ENCODE measurements at regions not wholly inside any gene's neighbourhood (a gene's known extent, or its start where the extent isn't known, plus 50 kb on each side); places are given as distances from the start of the nearest gene placed in this dataset.

DNA sequence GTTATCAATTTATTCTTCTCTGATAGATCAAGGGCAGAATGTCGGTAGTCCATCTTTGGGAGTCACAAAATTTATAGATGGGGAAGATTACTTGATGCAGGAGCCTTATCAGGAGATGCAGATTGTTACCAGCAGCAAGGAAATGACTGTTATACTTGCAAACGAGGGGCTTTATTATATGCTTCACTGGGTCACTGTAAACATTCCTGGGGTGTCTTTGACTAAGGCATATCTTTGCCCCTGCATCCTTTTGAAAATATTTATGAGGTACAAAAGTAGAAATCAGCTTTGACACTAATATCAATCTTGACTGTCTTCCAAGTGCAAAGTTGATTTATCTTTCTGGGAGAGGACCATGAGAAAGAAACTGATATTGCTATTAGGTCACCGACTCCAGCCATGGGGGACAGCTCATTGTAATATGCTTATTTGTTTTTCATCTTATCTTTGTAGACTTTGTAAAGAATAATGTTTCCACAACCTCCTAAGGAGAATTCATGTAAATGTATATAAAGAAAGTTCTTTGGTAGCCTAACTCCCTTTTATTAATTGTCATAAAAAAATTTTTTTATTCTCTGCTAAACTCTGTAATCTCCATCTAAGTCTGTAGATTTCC is 177.3 kb upstream of the EMCN start:
- TF ChIP-seq, protein P1, sequence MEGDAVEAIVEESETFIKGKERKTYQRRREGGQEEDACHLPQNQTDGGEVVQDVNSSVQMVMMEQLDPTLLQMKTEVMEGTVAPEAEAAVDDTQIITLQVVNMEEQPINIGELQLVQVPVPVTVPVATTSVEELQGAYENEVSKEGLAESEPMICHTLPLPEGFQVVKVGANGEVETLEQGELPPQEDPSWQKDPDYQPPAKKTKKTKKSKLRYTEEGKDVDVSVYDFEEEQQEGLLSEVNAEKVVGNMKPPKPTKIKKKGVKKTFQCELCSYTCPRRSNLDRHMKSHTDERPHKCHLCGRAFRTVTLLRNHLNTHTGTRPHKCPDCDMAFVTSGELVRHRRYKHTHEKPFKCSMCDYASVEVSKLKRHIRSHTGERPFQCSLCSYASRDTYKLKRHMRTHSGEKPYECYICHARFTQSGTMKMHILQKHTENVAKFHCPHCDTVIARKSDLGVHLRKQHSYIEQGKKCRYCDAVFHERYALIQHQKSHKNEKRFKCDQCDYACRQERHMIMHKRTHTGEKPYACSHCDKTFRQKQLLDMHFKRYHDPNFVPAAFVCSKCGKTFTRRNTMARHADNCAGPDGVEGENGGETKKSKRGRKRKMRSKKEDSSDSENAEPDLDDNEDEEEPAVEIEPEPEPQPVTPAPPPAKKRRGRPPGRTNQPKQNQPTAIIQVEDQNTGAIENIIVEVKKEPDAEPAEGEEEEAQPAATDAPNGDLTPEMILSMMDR (conservative IDR thresholded peaks at IDR 0.05; ENCODE audit: low read length) = no peak
- no peak for DNase-seq (ENCODE audit: low read depth)
- no peak overlapping the region for H3K4me3 ChIP-seq (ENCODE audit: low read length)

DNA sequence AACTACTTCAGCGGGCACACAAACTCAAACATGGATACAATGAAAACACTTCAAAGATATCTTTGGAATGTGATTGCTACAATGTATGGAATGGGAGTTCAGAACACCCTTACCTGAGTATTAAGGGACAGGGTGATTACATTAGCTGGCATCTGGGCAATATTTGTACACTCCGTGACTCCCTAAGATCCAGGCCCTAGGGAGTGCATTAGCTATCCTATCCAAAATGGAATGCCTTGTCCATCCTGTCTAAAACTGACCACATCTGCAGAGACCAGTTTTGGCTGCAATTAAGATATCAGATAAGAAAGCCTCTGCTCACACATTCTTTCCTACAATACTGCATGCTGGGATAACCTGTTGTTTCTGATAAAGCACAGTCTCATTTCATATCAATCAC is 176.6 kb upstream of the EMCN start:
- TF ChIP-seq, protein P1 (conservative IDR thresholded peaks at IDR 0.05; ENCODE audit: low read length) = no peak
- DNase-seq (ENCODE audit: low read depth) = no peak
- H3K4me3 ChIP-seq (ENCODE audit: low read length) = no peak overlapping the region

DNA sequence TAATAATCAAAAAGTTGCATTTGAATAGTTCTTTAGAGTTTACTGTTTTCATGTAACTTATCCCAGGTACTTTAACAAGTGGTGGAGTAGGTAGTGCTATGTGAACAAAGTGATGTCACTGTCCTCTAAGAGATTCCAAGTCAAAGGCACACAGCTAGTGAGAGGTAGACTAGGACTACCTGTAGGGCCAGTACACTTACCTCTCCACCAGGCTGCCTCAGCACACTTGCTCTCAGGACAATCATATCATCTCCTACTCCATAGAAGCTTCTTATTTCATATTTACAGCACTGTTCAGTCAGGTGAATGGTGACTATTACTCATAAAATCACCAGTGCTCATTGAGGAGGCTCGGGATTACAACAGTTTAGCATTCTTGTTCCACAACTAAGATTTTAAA is 173.0 kb upstream of the EMCN start:
- no peak for DNase-seq (ENCODE audit: low read depth)
- no peak overlapping the region for H3K4me3 ChIP-seq (ENCODE audit: low read length)
- TF ChIP-seq, protein P1 (conservative IDR thresholded peaks at IDR 0.05; ENCODE audit: low read length) = no peak

DNA sequence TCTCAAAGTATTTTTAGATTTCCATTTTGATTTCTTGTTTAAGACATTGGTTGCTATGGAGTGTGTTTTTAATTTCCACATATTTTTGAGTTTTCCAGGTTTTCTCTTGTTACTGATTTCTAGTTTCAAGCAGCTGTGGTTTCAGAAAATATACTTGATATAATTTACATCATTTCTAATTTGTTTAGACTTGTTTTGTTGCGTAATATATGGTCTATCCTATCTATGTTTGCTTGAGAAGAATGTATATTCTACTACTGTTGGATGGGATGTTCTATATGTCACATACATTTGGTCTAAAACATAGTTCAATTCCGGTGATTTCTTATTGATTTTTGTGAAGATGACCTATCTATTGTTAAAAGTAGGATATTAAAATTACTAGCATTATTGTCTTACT is 170.5 kb upstream of the EMCN start:
- no peak for DNase-seq (ENCODE audit: low read depth)
- no peak overlapping the region for H3K4me3 ChIP-seq (ENCODE audit: low read length)
- TF ChIP-seq, protein P1 (conservative IDR thresholded peaks at IDR 0.05; ENCODE audit: low read length) = no peak

DNA sequence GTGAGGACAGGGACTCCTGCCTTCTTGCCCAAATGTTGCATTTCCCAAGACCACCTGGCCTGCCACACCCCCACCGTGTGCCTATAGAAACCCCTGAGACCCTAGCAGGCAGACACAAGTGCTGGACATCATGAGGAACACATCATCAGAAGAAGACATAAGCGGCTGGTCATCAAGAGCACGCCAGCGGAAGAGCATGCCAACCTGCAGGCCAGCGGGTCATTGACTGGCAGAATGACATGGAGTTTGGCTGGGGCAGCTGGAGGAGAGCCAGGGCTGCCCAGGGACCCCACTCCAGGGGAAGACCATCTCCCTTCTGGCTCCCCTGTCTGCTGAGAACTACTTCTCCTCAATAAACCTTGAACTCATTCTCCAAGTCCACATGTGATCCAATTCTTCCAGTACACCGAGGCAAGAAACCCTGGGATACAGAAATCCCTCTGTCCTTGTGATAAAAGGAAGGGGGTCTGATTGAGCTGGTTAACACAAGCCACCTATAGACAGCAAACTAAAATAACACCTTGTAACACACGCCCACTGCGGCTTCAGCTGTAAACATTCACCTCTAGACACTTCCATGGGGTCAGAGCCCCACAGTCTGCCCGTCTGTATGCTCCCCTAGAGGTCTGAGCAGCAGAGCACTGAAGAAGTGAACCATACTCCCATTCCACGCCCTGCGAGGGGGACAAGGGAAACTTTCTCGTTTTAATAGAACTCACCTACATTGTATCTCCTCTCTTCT is 164.8 kb upstream of the EMCN start:
- DNase-seq (ENCODE audit: low read depth) = no peak
- TF ChIP-seq, protein P1 (conservative IDR thresholded peaks at IDR 0.05; ENCODE audit: low read length) = no peak
- no peak overlapping the region for H3K4me3 ChIP-seq (ENCODE audit: low read length)

DNA sequence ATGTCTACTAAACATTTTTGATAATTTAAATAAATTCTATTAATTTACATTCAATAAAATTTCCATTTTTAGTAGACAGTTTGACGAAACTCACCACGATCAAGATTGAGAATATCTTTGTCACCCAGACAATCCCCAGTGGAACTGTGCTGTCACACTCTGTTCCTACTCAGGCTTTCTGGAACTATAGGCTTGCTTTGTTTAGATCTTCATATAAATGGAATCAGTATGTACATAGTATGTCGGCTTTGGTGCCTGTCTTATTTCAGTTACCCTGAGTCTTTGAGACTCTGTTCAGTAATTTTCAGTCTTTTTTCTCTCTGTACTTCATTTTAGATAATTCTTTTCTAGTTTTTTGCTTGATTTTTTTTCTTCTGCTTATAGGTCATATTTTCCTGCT is 163.5 kb upstream of the EMCN start:
- DNase-seq (ENCODE audit: low read depth) = no peak
- no peak overlapping the region for H3K4me3 ChIP-seq (ENCODE audit: low read length)
- TF ChIP-seq, protein P1 (conservative IDR thresholded peaks at IDR 0.05; ENCODE audit: low read length) = no peak

DNA sequence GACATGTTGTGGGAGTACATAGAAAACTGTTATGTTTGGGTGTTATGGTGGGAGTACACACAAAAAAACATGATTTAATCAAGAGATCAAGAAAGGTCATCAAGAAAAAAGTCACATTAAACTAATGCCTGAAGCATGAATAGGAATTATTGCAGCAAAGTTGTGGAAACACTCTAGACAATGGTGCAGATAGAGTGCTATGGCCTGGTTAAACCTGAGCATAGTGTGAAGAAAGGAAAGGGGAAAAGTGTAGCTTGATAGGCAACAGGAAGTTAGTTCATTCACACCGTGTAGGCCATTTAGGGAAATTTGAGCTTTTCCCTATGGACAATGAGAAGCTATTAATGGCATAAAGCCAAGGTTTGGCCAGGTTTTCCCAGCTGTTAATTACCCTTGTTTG is 162.1 kb upstream of the EMCN start:
- no peak overlapping the region for H3K4me3 ChIP-seq (ENCODE audit: low read length)
- TF ChIP-seq, protein P1 (conservative IDR thresholded peaks at IDR 0.05; ENCODE audit: low read length) = no peak
- no peak for DNase-seq (ENCODE audit: low read depth)
